Stimulated activated naive CD8-positive, alpha-beta T cell treated with anti-CD3 and anti-CD28 coated beads, Interleukin-15, Interleukin-2, amounts not matched to agents 100 ng/mL and 50 ng/mL, for 24 hours (primary cell): ENCODE measurements at regions not wholly inside any gene's neighbourhood (a gene's known extent, or its start where the extent isn't known, plus 50 kb on each side); places are given as distances from the start of the nearest gene placed in this dataset.

Experiments
- H3K27ac Mint-ChIP-seq: one replicate; pipeline ENCODE4 v1.8.0; 2021; ENCODE audit warnings: mild to moderate bottlenecking, mixed read lengths
- H3K27me3 Mint-ChIP-seq: one replicate; pipeline ENCODE4 v1.8.0; 2021; ENCODE audit warnings: mixed read lengths
- H3K36me3 Mint-ChIP-seq: one replicate; pipeline ENCODE4 v1.8.0; 2021; ENCODE audit warnings: low read depth, mixed read lengths
- H3K4me1 Mint-ChIP-seq: one replicate; pipeline ENCODE4 v1.8.0; 2021; ENCODE audit warnings: low read depth, mixed read lengths
- H3K4me3 Mint-ChIP-seq: one replicate; pipeline ENCODE4 v1.8.0; 2021; ENCODE audit warnings: mild to moderate bottlenecking, mixed read lengths
- H3K9me3 Mint-ChIP-seq: one replicate; pipeline ENCODE4 v1.8.0; 2021; ENCODE audit warnings: mixed read lengths

DNA sequence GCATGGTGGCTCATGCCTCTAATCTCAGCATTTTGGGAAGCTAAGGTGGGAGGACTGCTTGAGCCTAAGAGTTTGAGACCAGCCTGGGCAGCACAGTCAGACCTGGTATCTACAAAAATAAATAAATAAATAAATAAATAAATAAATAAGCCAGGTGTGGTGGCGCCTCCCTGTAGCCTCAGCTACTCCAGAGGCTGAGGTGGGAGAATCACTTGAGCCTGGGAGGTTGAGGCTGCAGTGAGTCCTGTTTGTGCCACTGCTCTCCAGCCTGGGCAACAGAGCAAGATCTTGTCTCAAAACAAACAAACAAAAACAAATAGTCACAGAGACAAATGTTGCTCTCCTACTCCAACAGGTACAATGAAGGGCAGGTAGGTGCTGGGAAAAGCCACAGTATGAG lies 242.4 kb upstream of the POU3F1 start:
- no peak overlapping the region for H3K27ac Mint-ChIP-seq
- no peaks in the 10 kb centered on the region for H3K9me3 Mint-ChIP-seq
- H3K27me3 Mint-ChIP-seq: peaks cover 41% of the 10 kb centered on the region
- no peaks in the 10 kb centered on the region for H3K36me3 Mint-ChIP-seq
- H3K4me1 Mint-ChIP-seq: no peaks in the 10 kb centered on the region
- no peak overlapping the region for H3K4me3 Mint-ChIP-seq

DNA sequence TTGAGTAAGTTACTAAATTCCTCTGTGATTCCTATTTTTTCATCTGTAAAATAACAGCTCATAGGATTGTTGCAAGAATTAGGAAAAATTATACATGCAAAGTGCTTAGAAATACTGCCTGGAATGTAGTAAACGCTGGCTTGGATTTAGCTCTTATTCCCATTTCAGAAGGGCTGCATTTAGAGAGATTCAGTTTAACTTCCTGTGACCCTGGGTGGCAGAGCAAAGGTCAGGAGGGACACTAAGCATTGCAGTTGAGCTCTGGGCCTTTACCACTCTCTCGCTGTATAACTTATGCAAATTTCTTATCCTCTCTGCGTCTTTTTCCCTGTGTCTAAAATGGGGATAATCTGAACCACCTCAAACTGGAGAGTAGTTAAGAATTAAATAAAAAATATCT lies 241.0 kb upstream of the POU3F1 start:
- Mint-ChIP-seq H3K27me3 (peaks cover 37% of the 10 kb centered on the region), H3K36me3 (no peaks in the 10 kb centered on the region), H3K4me3 (no peak overlapping the region), H3K27ac (no peak overlapping the region), H3K4me1 (no peaks in the 10 kb centered on the region), H3K9me3 (no peaks in the 10 kb centered on the region)

- no peak overlapping the region for H3K27ac Mint-ChIP-seq
- H3K27me3 Mint-ChIP-seq: peaks cover 32% of the 10 kb centered on the region
- H3K4me3 Mint-ChIP-seq: no peak overlapping the region
- no peaks in the 10 kb centered on the region for H3K4me1 Mint-ChIP-seq
- H3K36me3 Mint-ChIP-seq: no peaks in the 10 kb centered on the region
- no peaks in the 10 kb centered on the region for H3K9me3 Mint-ChIP-seq
These were observed 240.4 kb upstream of the POU3F1 start for GRCh38 chr1:38287036-38287435.

- Mint-ChIP-seq H3K4me1 (no peaks in the 10 kb centered on the region), H3K36me3 (no peaks in the 10 kb centered on the region), H3K27ac (no peak overlapping the region), H3K9me3 (no peaks in the 10 kb centered on the region), H3K27me3 (peaks cover 26% of the 10 kb centered on the region), H3K4me3 (no peak overlapping the region)
These were observed 239.4 kb upstream of the POU3F1 start for GRCh38 chr1:38285807-38286530.

DNA sequence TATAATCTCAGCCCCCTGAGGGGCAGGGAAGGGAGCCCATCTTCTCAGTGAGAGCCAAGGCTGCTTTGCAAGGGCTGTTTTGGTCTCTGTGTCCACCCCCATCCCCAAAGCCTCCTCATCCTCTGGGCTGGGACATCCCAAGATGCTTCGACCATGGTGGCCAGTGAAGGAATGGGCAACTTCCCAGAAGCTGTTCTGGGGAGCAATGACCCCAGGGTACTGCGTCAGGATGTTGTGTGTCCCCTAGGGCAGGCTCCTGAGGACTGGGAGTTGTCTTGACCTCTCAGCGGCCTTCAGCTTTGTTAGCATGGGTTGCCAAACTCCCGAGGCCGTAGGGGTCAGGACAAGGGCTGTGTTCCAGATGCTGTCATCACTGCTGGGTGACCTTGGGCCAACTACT lies 238.4 kb upstream of the POU3F1 start:
- Mint-ChIP-seq H3K4me3 (no peak overlapping the region), H3K27ac (no peak overlapping the region), H3K27me3 (peaks cover 26% of the 10 kb centered on the region), H3K36me3 (no peaks in the 10 kb centered on the region), H3K4me1 (no peaks in the 10 kb centered on the region), H3K9me3 (peaks cover under 1% of the 10 kb centered on the region)

DNA sequence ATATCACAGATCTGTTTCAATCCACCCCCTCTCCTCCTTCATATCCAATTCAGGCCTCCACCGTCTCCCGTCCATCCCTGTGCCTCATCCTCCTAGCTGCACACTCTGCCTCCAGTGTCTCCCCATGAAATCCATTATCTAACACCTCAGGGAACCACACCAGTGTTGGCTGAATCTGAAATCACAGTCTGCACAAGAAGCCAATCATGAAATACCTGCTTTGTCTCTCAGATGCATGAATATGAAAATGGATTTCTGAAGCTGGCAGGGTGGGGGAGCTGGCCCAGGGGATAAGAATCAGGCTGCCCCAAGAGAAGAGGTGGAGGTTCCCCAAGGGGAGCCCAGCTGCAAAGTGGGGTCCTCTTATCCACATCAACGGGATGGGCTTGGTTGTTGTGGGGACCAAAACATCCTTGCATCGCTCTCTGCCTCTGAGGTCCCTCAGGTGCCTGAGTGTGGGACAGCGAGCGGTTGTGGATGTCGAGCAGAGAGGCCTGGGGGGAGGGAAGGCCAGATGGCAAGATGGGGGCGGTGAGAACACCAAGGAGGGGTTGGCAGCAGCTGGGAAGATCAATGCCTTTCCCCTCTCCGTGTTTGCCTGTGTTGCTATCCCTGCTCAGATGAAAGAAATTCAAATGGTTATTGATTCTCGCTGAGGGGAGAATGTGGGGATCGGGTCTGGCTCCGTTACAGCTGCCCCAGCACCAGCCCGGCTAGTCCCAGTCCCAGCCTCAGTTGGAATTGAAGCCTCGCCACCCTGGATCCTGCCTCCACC lies 237.3 kb upstream of the POU3F1 start:
- H3K4me1 Mint-ChIP-seq: no peaks in the 10 kb centered on the region
- no peak overlapping the region for H3K4me3 Mint-ChIP-seq
- H3K9me3 Mint-ChIP-seq: peaks cover 10% of the 10 kb centered on the region
- H3K36me3 Mint-ChIP-seq: no peaks in the 10 kb centered on the region
- no peak overlapping the region for H3K27ac Mint-ChIP-seq
- peaks cover 23% of the 10 kb centered on the region for H3K27me3 Mint-ChIP-seq

DNA sequence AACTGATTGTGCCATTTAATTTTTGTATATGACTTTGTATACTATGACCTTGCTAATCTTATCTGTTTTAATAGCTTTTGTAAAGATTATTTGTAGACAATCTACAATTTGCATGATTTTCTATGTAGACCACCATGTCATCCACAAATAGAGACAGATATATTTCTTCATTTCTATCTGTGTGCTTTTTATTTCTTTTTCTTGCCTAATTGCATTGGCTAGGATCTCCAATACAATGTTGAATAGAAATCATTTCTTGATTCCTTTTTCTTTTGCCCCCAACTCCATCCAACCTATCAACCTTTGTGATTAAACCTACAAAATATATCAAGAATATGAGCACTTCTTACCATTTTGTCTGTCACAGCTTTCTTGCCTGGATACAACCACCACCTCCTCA lies 232.6 kb upstream of the POU3F1 start:
- Mint-ChIP-seq H3K9me3 (peaks cover 15% of the 10 kb centered on the region), H3K27ac (no peak overlapping the region), H3K36me3 (no peaks in the 10 kb centered on the region), H3K27me3 (peaks cover 26% of the 10 kb centered on the region), H3K4me1 (no peaks in the 10 kb centered on the region), H3K4me3 (no peak overlapping the region)

DNA sequence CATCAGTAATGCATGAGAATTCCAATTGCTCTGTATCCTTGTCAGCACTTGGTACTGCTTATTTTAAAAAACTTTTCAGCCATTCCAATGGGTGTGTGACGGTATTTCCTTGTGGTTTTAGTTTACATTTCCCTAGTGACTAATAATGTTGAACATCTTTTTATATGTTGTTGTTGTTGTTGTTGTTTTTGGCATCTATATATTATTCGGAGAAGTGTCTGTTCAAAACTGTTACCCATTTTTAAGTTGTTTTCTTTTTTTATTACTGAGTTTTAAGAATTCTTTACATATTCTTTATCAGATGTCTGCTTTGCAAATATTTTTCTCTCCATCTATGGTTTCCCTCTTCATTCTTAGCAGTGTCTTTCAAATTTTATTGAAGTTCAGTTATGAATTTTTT lies 231.1 kb upstream of the POU3F1 start:
- Mint-ChIP-seq H3K4me3 (no peak overlapping the region), H3K4me1 (no peaks in the 10 kb centered on the region), H3K27ac (no peak overlapping the region), H3K36me3 (no peaks in the 10 kb centered on the region), H3K9me3 (peaks cover 15% of the 10 kb centered on the region), H3K27me3 (peaks cover 25% of the 10 kb centered on the region)

GRCh38 chr1:38275960-38276359 lies 229.4 kb upstream of the POU3F1 start:
- Mint-ChIP-seq H3K36me3 (no peaks in the 10 kb centered on the region), H3K27me3 (peaks cover 35% of the 10 kb centered on the region), H3K27ac (no peak overlapping the region), H3K4me1 (no peaks in the 10 kb centered on the region), H3K9me3 (peaks cover 15% of the 10 kb centered on the region), H3K4me3 (no peak overlapping the region)

- Mint-ChIP-seq H3K4me3 (no peak overlapping the region), H3K27ac (no peak overlapping the region), H3K9me3 (peaks cover 14% of the 10 kb centered on the region), H3K27me3 (peaks cover 37% of the 10 kb centered on the region), H3K4me1 (no peaks in the 10 kb centered on the region), H3K36me3 (no peaks in the 10 kb centered on the region)
These were observed 228.4 kb upstream of the POU3F1 start for GRCh38 chr1:38274974-38275373.

GRCh38 chr1:38273196-38273804 lies 226.7 kb upstream of the POU3F1 start:
- Mint-ChIP-seq H3K36me3 (no peaks in the 10 kb centered on the region), H3K27me3 (peaks cover 37% of the 10 kb centered on the region), H3K27ac (no peak overlapping the region), H3K4me3 (no peak overlapping the region), H3K9me3 (peaks cover under 1% of the 10 kb centered on the region), H3K4me1 (no peaks in the 10 kb centered on the region)

DNA sequence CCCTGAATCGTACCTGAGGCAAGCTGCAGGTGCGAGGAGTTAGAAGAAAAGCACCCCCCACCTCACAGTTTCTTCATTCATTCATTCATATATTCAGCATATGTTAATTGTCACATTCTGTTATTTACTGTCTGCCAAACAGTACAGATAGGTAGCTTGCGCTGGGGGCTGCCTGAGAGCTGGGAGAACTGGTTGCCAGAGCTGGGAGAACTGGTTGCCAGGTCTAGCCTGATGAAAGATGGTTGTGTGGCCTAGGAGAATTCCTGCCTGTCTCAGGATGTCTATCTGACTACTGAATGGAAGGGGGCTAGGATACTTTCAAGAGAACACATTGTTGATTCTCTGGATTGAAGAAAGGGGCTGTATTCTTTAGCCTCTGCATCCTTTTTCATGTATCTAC lies 225.9 kb upstream of the POU3F1 start:
- no peaks in the 10 kb centered on the region for H3K36me3 Mint-ChIP-seq
- no peak overlapping the region for H3K4me3 Mint-ChIP-seq
- no peaks in the 10 kb centered on the region for H3K9me3 Mint-ChIP-seq
- H3K27me3 Mint-ChIP-seq: peaks cover 41% of the 10 kb centered on the region
- H3K27ac Mint-ChIP-seq: no peak overlapping the region
- H3K4me1 Mint-ChIP-seq: no peaks in the 10 kb centered on the region

GRCh38 chr1:38270849-38271633 lies 224.4 kb upstream of the POU3F1 start:
- Mint-ChIP-seq H3K27me3 (peaks cover 44% of the 10 kb centered on the region), H3K4me3 (no peak overlapping the region), H3K9me3 (no peaks in the 10 kb centered on the region), H3K27ac (no peak overlapping the region), H3K4me1 (no peaks in the 10 kb centered on the region), H3K36me3 (no peaks in the 10 kb centered on the region)

DNA sequence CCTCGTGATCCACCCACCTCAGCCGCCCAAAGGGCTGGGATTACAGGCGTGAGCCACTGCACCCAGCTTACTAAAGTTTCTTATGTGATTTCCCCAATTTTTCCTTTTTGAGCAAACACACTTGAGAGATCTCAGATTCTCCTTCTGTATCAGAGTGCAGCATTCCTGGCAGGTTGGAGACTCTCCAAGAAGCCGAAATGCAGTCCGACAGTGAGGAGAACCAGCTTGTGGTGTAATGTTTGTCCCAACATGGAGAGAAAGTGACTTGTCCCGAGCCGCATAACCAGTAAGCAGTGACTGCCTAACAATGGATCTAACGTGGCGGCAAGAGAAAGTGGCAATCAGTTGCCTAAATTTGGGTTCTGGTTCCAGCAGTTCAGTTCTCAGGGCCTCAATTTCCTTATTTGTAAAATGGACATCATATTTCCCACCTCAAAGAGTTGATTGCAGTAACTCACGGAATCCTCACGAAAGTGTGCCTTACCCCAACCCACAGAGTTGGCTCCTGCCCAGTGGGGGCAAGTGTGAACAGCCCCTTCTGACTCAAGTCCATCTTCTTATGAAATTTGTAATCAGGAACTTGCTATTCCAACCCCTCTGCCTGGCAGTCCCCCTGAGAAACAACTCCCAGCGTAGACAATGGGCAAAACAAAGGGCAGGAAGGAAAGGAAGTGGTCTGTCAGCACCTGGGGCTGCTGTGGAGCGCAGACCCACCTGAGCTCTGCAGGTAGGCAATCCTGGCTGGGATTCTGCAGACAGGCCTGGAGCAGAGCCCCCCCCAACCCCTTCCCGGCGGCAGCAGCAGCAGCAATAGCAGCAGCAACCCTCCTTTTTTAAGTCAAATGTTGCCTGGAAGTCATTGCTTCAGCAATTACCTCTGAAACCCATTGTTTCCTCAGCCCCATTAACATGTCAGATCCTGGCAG lies 223.6 kb upstream of the POU3F1 start:
- H3K9me3 Mint-ChIP-seq: no peaks in the 10 kb centered on the region
- H3K4me3 Mint-ChIP-seq: no peak overlapping the region
- peaks cover 44% of the 10 kb centered on the region for H3K27me3 Mint-ChIP-seq
- no peaks in the 10 kb centered on the region for H3K36me3 Mint-ChIP-seq
- H3K27ac Mint-ChIP-seq: no peak overlapping the region
- H3K4me1 Mint-ChIP-seq: no peaks in the 10 kb centered on the region
